ENCODE measurements at regions not wholly inside any gene's neighbourhood (a gene's known extent, or its start where the extent isn't known, plus 50 kb on each side); places are given as distances from the start of the nearest gene placed in this dataset.
A peak's percentile ranks its signal among the peaks of the same experiment; 100 is the strongest.

DNA sequence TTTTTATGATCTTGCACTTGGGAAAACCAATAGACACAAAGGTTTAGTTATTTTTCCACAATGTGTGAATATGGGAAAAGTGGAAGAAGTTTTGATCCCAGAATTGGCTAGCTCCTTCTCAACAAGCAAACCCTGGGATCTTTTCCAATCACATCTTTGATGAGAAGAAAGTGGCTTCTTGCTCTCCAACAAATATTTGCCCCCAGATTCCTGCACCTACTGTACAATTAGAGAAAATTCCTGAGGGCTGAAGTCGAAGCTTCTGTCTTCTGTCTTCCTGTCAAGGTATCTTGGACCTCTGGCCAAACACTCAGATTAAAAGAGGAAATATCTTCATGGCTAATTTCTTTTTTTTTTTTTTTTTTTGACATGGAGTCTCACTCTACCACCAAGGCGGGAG is 113.1 kb upstream of the SLC45A1 start (continued):
- TF ChIP-seq MAF1 (CRISPR knock-in tag; IDR thresholded peaks at IDR 0.05; ENCODE audit: borderline replicate concordance) (no peak), ZNF7 (CRISPR knock-in tag; IDR thresholded peaks at IDR 0.05) (no peak)

DNA sequence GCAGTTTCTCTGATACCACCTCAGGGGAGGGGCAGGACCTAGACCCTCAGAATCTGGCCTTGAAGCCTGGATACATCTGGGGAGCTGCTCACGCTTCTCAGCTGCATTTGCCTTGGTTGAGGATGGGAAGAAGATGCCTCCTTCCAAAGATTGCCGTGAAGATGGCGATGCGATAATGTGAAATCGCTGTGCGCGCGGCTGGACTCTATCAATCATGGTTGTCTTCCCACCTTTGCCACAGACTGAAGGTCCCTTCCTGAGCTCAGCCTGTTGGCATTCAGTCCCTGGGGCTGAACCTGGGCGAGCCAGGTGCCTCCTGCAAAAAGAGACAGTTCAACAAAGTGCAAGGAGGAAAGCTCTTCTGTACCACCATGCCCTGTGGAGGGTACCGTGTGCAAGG is 114.4 kb upstream of the SLC45A1 start:
- Histone ChIP-seq H3K79me2 (ENCODE audit: insufficient read depth, low read length) (peaks cover 5% of the 10 kb centered on the region), H3K27ac (ENCODE audit: extremely low read length, insufficient read depth, low read length) (peak overlapping the region; percentile 72), H3K4me3 (replicated peaks in 1 of 3; ENCODE audit: insufficient read depth in 1 of 3, low read depth in 2 of 3, low read length in 3 of 3) (no peak overlapping the region; a peak in 1 of 6 replicates), H3K4me2 (ENCODE audit: low read depth, low read length) (0 out of 2 replicates have a peak overlapping the region, but pooled peaks have one; percentile 29), H3K36me3 (replicated peaks in 1 of 2; ENCODE audit: control insufficient read depth in 1 of 2, insufficient read depth in 2 of 2, low read length in 2 of 2) (no peaks in the 10 kb centered on the region), H4K20me1 (ENCODE audit: insufficient read depth, low read length) (no peaks in the 10 kb centered on the region), H3K9me3 (ENCODE audit: low read length) (no peaks in the 10 kb centered on the region), H3K4me1 (ENCODE audit: insufficient read depth, low read length) (peaks cover 78% of the 10 kb centered on the region), H3K9ac (ENCODE audit: insufficient read depth, low read depth, low read length) (no peak overlapping the region), H2AFZ (ENCODE audit: low read length) (no peak overlapping the region), H3K27me3 (ENCODE audit: control insufficient read depth in 1 of 2, insufficient read depth in 2 of 2, low read length in 2 of 2) (no peaks in the 10 kb centered on the region)
- CTCF ChIA-PET (ENCODE audit: low intra/inter-chr PET ratio, low total read pairs) = no interaction called here
- over 99% methylated on average over 10 of the region's 10 CpGs for WGBS (ENCODE audit: low lambda C conversion rate)
- in situ Hi-C loops (cut with HindIII; ENCODE audit: extremely low pct_ligation_motif_present, low pct_unique_long_range_greater_than_20kb) = no loop called here
- no peak for DNase-seq (ENCODE audit: low spot score)
- POLR2A ChIA-PET = interaction anchor here (0.7 to 1.3 kb wide), 2 partner anchors 14 to 242 kb away, joined by 3 to 4 read pairs; partner anchors contain the start of gene PARK7
- ATAC-seq = no peak
- BruUV-seq (replicated peaks) = no TSS peak
- FAIRE-seq = no peak
- intact Hi-C loops (cut with micrococcal nuclease; ENCODE audit: unreplicated experiment) = no loop called here
- TF ChIP-seq, protein P1, sequence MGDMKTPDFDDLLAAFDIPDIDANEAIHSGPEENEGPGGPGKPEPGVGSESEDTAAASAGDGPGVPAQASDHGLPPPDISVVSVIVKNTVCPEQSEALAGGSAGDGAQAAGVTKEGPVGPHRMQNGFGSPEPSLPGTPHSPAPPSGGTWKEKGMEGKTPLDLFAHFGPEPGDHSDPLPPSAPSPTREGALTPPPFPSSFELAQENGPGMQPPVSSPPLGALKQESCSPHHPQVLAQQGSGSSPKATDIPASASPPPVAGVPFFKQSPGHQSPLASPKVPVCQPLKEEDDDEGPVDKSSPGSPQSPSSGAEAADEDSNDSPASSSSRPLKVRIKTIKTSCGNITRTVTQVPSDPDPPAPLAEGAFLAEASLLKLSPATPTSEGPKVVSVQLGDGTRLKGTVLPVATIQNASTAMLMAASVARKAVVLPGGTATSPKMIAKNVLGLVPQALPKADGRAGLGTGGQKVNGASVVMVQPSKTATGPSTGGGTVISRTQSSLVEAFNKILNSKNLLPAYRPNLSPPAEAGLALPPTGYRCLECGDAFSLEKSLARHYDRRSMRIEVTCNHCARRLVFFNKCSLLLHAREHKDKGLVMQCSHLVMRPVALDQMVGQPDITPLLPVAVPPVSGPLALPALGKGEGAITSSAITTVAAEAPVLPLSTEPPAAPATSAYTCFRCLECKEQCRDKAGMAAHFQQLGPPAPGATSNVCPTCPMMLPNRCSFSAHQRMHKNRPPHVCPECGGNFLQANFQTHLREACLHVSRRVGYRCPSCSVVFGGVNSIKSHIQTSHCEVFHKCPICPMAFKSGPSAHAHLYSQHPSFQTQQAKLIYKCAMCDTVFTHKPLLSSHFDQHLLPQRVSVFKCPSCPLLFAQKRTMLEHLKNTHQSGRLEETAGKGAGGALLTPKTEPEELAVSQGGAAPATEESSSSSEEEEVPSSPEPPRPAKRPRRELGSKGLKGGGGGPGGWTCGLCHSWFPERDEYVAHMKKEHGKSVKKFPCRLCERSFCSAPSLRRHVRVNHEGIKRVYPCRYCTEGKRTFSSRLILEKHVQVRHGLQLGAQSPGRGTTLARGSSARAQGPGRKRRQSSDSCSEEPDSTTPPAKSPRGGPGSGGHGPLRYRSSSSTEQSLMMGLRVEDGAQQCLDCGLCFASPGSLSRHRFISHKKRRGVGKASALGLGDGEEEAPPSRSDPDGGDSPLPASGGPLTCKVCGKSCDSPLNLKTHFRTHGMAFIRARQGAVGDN (CRISPR knock-in tag; IDR thresholded peaks at IDR 0.05) = peak; percentile 63
- TF ChIP-seq ZBTB38 (CRISPR knock-in tag; IDR thresholded peaks at IDR 0.05) (peak; percentile 93; the same call in 1 of the 2 replicates), ZNF34 (CRISPR knock-in tag; IDR thresholded peaks at IDR 0.05; ENCODE audit: borderline replicate concordance) (no peak), ARNT (IDR thresholded peaks at IDR 0.05) (no peak), MAZ (IDR thresholded peaks at IDR 0.05; ENCODE audit: borderline replicate concordance, low read depth, low read length) (no peak), MAZ (CRISPR knock-in tag; IDR thresholded peaks at IDR 0.05; ENCODE audit: low read depth) (no peak), ZNF788 (CRISPR knock-in tag; IDR thresholded peaks at IDR 0.05; ENCODE audit: borderline replicate concordance) (no peak), ZZZ3 (CRISPR knock-in tag; IDR thresholded peaks at IDR 0.05; ENCODE audit: borderline replicate concordance) (no peak), SMAD1 (CRISPR knock-in tag; IDR thresholded peaks at IDR 0.05; ENCODE audit: borderline replicate concordance, low read depth) (no peak), ZC3H13 (CRISPR knock-in tag; IDR thresholded peaks at IDR 0.05) (0 out of 2 replicates have a peak, but pooled peaks have one; percentile 2), SOX5 (CRISPR knock-in tag; IDR thresholded peaks at IDR 0.05; ENCODE audit: borderline replicate concordance) (no peak), REPIN1 (CRISPR knock-in tag; IDR thresholded peaks at IDR 0.05; ENCODE audit: borderline replicate concordance, low read depth) (no peak), ZNF564 (CRISPR knock-in tag; IDR thresholded peaks at IDR 0.05) (no peak), RFX5 (IDR thresholded peaks at IDR 0.05; ENCODE audit: low read depth, low read length) (no peak), MED1 (CRISPR knock-in tag; IDR thresholded peaks at IDR 0.05) (0 out of 2 replicates have a peak, but pooled peaks have one; percentile 4), BRCA1 (CRISPR knock-in tag; IDR thresholded peaks at IDR 0.05) (no peak), ELF1 (CRISPR knock-in tag; IDR thresholded peaks at IDR 0.05) (no peak), HNF1B (CRISPR knock-in tag; IDR thresholded peaks at IDR 0.05) (0 out of 2 replicates have a peak, but pooled peaks have one; percentile 16)
